NT2/D1 (cell line): ENCODE measurements at regions not wholly inside any gene's neighbourhood (a gene's known extent, or its start where the extent isn't known, plus 50 kb on each side); places are given as distances from the start of the nearest gene placed in this dataset.

ENCODE experiments used
- DNase-seq: peaks from one replicate; pipeline ENCODE4 v3.0.0-alpha.2; 2011; ENCODE audit warnings: low read depth, low spot score
- H3K27me3 ChIP-seq: 2 replicates; pipeline ENCODE4 v1.6.0; 2011; ENCODE audit warnings: mild to moderate bottlenecking; ENCODE audit not compliant: insufficient read length, insufficient read depth
- H3K36me3 ChIP-seq: 2 replicates; pipeline ENCODE4 v1.6.1; 2011; ENCODE audit warnings: mild to moderate bottlenecking, low read length, mixed read lengths; ENCODE audit not compliant: insufficient read depth, insufficient read length
- H3K4me1 ChIP-seq: 2 replicates; pipeline ENCODE4 v1.5.1; 2011; ENCODE audit not compliant: insufficient read depth, insufficient read length
- H3K4me3 ChIP-seq: 2 replicates; pipeline ENCODE4 v1.5.1; 2011; ENCODE audit warnings: low read depth; ENCODE audit not compliant: insufficient read length
- H3K9ac ChIP-seq: 2 replicates; pipeline ENCODE4 v1.6.0; 2011; ENCODE audit warnings: low read depth; ENCODE audit not compliant: insufficient read length
- H3K9me3 ChIP-seq: 2 replicates; pipeline ENCODE4 v1.5.1; 2011; ENCODE audit warnings: mild to moderate bottlenecking, low read length; ENCODE audit not compliant: insufficient read depth
- SUZ12 ChIP-seq: IDR thresholded peaks from 2 replicates; pipeline ENCODE4 v1.6.1; 2011; ENCODE audit not compliant: insufficient read length, insufficient read depth; ENCODE audit errors: extremely low read depth
- YY1 ChIP-seq: IDR thresholded peaks from 2 replicates; pipeline ENCODE4 v1.6.1; 2011; ENCODE audit not compliant: insufficient read length, insufficient read depth
- ZNF274 ChIP-seq: IDR thresholded peaks from 2 replicates; pipeline ENCODE4 v1.6.1; 2011; ENCODE audit warnings: mild to moderate bottlenecking, low read depth, low read length

DNA sequence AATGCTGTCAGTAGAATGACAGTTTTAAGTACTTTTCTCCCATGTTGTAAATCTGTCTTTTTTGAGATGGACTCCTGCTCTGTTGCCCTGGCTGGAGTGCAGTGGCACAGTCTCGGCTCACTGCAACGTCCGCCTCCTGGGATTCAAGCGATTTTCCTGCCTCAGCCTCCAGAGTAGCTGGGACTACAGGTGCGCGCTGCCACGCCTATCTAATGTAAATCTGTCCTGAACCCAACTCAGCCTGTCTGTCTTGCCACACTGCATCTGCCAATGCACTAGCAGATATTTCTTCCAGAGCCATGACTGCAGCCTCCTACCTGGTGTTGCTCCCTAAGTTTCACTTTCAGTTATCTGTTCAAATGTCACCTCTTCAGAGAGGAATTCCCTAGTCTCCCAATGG is 264.1 kb downstream of the PHF14 start:
- TF ChIP-seq YY1 (no peak), SUZ12 (no peak), ZNF274 (no peak)
- H3K9me3 ChIP-seq: no peaks in the 10 kb centered on the region
- DNase-seq: no peak
- no peak overlapping the region for H3K4me3 ChIP-seq
- no peaks in the 10 kb centered on the region for H3K27me3 ChIP-seq
- H3K9ac ChIP-seq: no peak overlapping the region
- no peaks in the 10 kb centered on the region for H3K4me1 ChIP-seq
- no peaks in the 10 kb centered on the region for H3K36me3 ChIP-seq

DNA sequence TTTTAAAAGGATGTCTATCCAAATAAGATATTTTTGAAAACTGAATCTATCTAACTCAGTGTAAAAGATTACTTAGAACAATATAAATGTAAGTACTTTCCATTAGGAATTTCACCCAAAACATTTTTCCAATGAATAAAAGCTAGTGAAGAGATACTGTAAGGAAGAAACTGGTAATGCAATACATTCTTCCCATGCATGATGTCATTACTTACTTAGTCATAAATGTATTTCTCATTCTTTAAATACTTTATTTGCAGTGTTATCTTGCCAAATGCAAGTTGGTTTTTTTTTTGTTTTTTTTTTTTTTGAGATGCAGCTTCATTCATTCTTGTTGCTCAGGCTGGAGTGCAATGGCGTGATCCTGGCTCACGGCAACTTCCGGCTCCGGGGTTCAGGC is 265.6 kb downstream of the PHF14 start:
- no peak overlapping the region for H3K4me3 ChIP-seq
- no peaks in the 10 kb centered on the region for H3K9me3 ChIP-seq
- no peak overlapping the region for H3K9ac ChIP-seq
- H3K36me3 ChIP-seq: no peaks in the 10 kb centered on the region
- TF ChIP-seq YY1 (no peak), ZNF274 (no peak), SUZ12 (no peak)
- no peak for DNase-seq
- no peaks in the 10 kb centered on the region for H3K4me1 ChIP-seq
- no peaks in the 10 kb centered on the region for H3K27me3 ChIP-seq

DNA sequence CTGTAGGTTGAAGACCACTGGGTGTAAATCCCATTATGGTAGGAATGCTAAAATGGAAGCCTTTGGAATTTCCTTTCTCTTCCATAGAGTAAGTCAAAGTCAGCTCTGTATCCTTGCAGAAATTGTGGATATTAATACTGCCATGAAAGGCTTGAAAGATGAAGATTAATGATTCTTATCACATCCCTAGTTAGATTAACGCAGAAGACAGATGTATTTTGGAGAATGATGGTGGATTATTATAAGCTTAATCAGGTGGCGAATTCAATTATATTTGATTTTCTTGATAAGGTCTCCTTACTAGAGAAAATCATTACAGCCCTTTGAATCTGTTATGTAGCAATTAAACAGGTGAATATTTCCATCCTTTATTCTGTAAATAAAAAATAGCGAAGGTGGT is 270.1 kb downstream of the PHF14 start:
- no peaks in the 10 kb centered on the region for H3K27me3 ChIP-seq
- H3K36me3 ChIP-seq: no peaks in the 10 kb centered on the region
- H3K9me3 ChIP-seq: no peaks in the 10 kb centered on the region
- H3K4me3 ChIP-seq: no peak overlapping the region
- TF ChIP-seq SUZ12: no peak
- TF ChIP-seq ZNF274: no peak
- TF ChIP-seq YY1: no peak
- no peak for DNase-seq
- no peak overlapping the region for H3K9ac ChIP-seq
- no peaks in the 10 kb centered on the region for H3K4me1 ChIP-seq

DNA sequence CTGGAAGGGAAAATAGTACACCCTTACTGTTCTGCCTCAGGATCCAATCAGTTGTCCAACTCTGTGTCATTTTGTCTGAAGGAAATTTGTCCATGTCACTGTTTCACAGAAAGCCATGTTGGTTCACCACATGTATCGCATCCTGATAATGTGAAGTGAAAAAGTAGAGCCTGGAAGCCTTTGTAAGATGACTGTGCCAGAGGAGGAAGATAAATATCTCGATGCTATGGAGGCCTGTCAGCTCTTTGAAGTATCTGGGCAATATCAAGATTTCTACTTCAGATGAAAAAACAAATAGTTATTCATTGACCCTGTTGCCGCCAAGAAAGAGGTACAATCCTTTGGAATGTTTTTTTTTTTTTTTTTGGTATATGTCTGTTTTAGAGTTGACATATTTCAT is 270.5 kb downstream of the PHF14 start:
- Histone ChIP-seq H3K9ac (no peak overlapping the region), H3K4me3 (no peak overlapping the region), H3K9me3 (no peaks in the 10 kb centered on the region), H3K36me3 (no peaks in the 10 kb centered on the region), H3K27me3 (no peaks in the 10 kb centered on the region), H3K4me1 (no peaks in the 10 kb centered on the region)
- no peak for TF ChIP-seq YY1
- no peak for TF ChIP-seq SUZ12
- no peak for TF ChIP-seq ZNF274
- no peak for DNase-seq

DNA sequence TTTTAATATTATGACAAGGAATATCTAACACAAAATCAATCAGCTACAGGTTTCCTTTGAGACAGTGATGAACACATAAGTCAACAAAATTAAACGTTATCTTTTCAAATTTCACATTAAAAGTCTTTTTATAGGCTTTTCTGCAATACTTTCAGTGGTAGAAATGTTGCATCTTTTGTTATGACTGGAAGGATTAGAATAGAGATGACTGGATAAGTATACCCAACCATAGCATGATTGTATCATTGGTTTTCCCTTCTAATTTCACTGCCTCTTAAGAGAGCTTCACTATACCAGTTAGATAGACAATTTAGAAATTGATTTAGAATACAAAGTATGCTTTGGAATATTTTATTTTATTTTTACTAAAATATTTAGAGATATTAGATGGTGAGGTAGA is 273.9 kb downstream of the PHF14 start:
- no peak for TF ChIP-seq SUZ12
- no peak for TF ChIP-seq YY1
- no peak for TF ChIP-seq ZNF274
- DNase-seq: no peak
- no peak overlapping the region for H3K4me3 ChIP-seq

DNA sequence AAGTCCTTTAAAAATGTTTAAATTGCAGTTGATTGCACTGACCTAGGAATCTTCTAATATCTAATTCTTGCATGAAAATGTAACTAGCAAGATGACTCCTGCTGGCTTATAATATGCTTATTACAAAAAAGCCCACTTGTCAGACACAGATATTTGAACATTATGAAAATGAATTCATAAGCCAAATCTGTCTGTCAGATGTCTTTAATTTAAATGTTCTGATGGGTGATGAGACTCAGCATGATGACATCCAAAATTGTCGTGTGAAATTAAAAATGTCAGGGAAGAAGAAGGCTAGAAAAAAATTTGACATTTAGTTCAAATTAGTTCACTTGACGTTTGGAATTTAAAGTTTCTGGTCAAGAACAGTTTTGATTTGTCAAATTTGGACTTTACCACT is 277.8 kb downstream of the PHF14 start:
- no peaks in the 10 kb centered on the region for H3K9me3 ChIP-seq
- H3K27me3 ChIP-seq: no peaks in the 10 kb centered on the region
- H3K9ac ChIP-seq: no peak overlapping the region
- DNase-seq: no peak
- no peak for TF ChIP-seq ZNF274
- no peak for TF ChIP-seq SUZ12
- TF ChIP-seq YY1: no peak
- H3K36me3 ChIP-seq: no peaks in the 10 kb centered on the region
- no peak overlapping the region for H3K4me3 ChIP-seq
- H3K4me1 ChIP-seq: no peaks in the 10 kb centered on the region

More for the DNA sequence above, 273.9 kb downstream of the PHF14 start:
- H3K9me3 ChIP-seq: no peaks in the 10 kb centered on the region
- no peak overlapping the region for H3K9ac ChIP-seq
- H3K27me3 ChIP-seq: no peaks in the 10 kb centered on the region
- H3K36me3 ChIP-seq: no peaks in the 10 kb centered on the region
- no peaks in the 10 kb centered on the region for H3K4me1 ChIP-seq

DNA sequence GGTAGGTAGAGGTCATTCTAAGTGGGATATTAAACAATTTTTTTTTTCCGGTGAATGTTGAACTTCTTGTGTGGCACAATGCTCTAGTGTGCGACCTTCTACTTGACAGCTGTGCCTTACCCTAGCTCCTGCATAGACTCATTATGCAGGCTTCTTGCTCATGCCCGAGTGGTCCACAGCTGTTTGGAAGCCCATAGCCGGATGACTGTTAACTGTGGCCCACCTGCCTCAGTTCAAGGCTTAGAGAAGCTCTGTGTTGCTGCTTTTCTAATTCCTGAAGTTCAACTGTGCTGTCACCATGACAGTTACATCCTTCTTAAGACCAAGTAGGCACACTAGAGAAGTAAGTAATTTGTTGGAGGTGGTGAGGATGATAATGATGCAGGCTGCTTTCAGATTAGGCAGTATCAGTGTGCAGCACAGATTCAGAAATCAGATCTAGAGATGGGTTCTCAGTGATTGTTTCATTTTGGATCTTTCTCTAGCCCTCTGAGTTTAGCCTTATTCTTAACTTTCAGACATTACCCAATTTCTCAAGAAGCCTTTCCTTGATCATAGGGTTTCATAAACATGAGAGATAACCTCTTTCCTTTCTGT is 278.4 kb downstream of the PHF14 start:
- no peaks in the 10 kb centered on the region for H3K9me3 ChIP-seq
- H3K4me3 ChIP-seq: no peak overlapping the region
- DNase-seq: no peak
- no peak overlapping the region for H3K9ac ChIP-seq
- H3K36me3 ChIP-seq: no peaks in the 10 kb centered on the region
- TF ChIP-seq ZNF274: no peak
- no peak for TF ChIP-seq YY1
- no peak for TF ChIP-seq SUZ12
- no peaks in the 10 kb centered on the region for H3K27me3 ChIP-seq
- no peaks in the 10 kb centered on the region for H3K4me1 ChIP-seq
